Esophagus muscularis mucosa (tissue), 4 donors: ENCODE measurements at regions not wholly inside any gene's neighbourhood (a gene's known extent, or its start where the extent isn't known, plus 50 kb on each side); places are given as distances from the start of the nearest gene placed in this dataset.
A peak's percentile ranks its signal among the peaks of the same experiment; 100 is the strongest.

Experiments
- DNase-seq: peaks from one replicate; pipeline ENCODE4 v3.0.0-alpha.2; 2017; ENCODE audit errors: extremely low spot score
- H3K27ac ChIP-seq, 4 donors: fragments of 200-600 bp; sonication (generic); replicated peaks in 1 of 4; 1 replicate in 3 of 4; 2 replicates in 1 of 4; pipeline ENCODE4 v1.5.1; 2016 to 2019; ENCODE audit warnings: mild to moderate bottlenecking in 1 of 4
- H3K27me3 ChIP-seq, 4 donors: fragments of 200-600 bp; sonication (generic); one replicate each; pipeline versions ENCODE4 v1.5.1 to v1.6.0; 2016 to 2019
- H3K36me3 ChIP-seq, 4 donors: fragments of 200-600 bp; sonication (generic); one replicate each; pipeline ENCODE4 v1.5.1; 2016 to 2019
- H3K4me1 ChIP-seq, 4 donors: fragments of 200-600 bp; sonication (generic); one replicate each; pipeline ENCODE4 v1.5.1; 2016 to 2019
- H3K4me3 ChIP-seq, 4 donors: fragments of 200-600 bp; sonication (generic); 1 replicate in 2 of 4; 2 replicates in 2 of 4; pipeline ENCODE4 v1.5.1; 2016 to 2019; ENCODE audit warnings: mild to moderate bottlenecking in 4 of 4, moderate library complexity in 1 of 4
- H3K9me3 ChIP-seq, 4 donors: fragments of 200-600 bp; sonication (generic); 1 replicate in 3 of 4; 2 replicates in 1 of 4; pipeline ENCODE4 v1.5.1; 2016 to 2019
- EP300 ChIP-seq: sonication (generic); formaldehyde crosslinking; IDR thresholded peaks from one replicate; pipeline ENCODE4 v1.6.1; 2017; ENCODE audit warnings: antibody characterized with exemption
- POLR2A ChIP-seq: fragments of 450-650 bp; IDR thresholded peaks from one replicate; pipeline ENCODE4 v1.6.1; 2017; ENCODE audit warnings: antibody characterized with exemption, moderate library complexity, mild to moderate bottlenecking, low read depth
- POLR2AphosphoS5 ChIP-seq, 2 donors: sonication (generic); formaldehyde crosslinking; IDR thresholded peaks; one replicate each; pipeline ENCODE4 v1.6.1; 2017; ENCODE audit warnings: antibody characterized with exemption in 2 of 2
- WGBS: methylation state at CpG from one replicate; pipeline ENCODE4 v1.1.5; 2018; 5-methylcytosine and 5-hydroxymethylcytosine counted together
- intact Hi-C: fragments of 100-400 bp; cut with DNase I; formaldehyde crosslinking; loops from one replicate; pipeline ENCODE4 v1.15.1; 2023
- TF ChIP-seq, protein P1 (sequence below), 3 experiments: fragments of 200-600 bp in 2 of 3; fragments of 450-650 bp in 1 of 3; sonication (generic) in 2 of 3; IDR thresholded peaks; one replicate each; pipeline ENCODE4 v1.5.1; 2017 to 2019; ENCODE audit warnings: antibody characterized with exemption in 3 of 3, mild to moderate bottlenecking in 2 of 3, moderate library complexity in 1 of 3

DNA sequence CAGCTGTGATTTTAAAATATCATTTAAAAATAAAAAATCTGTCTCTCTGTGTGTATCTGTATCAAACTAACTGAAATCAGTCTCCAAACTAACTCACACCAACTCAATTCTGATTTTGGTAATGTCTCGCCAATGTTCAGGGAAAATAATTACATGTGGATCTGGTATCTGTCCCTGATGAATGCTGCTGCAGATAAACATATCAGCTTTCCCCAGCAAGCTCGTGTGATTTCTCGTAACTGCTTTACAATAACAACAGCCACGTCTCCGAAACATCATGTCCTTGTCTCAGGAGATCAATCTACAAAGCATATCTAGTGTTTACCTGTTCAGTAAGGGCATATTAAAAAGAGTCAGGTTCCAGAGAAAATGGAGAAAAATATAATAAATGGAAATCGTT lies 129.0 kb downstream of the IRS2 start:
- TF ChIP-seq POLR2A = no peak
- TF ChIP-seq POLR2AphosphoS5 (IDR thresholded peaks at IDR 0.05) = no peak
- Histone ChIP-seq H3K36me3 (no peaks in the 10 kb centered on the region), H3K4me1 (peaks cover 3 to 12% (median 5%) of the 10 kb centered on the region in 4 donors), H3K27me3 (no peaks in the 10 kb centered on the region), H3K9me3 (no peaks in the 10 kb centered on the region), H3K27ac (no peak overlapping the region), H3K4me3 (no peak overlapping the region)
- intact Hi-C loops = no loop called here
- WGBS = 55% methylated on average over 6 of the region's 6 CpGs
- no peak for DNase-seq

DNA sequence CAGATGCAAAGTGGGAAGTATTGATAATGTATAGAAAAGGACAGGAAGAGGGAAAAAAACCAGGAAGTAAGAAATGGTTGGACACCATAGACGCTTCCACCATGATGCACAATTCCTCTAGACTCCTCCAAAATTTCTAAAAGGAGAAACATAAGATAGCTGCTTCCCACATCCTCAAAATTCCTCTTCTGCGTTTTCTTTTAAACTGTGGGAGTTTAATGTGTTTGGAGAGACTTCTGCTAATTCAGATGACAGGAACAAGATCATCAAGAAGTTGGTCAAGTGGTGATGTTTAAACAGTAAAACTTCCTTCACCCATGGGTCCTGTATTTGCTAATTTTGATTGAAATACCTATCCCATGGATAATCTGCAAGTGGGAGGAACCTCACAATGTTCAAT lies 130.2 kb downstream of the IRS2 start:
- 65% methylated on average over 2 of the region's 2 CpGs for WGBS
- Histone ChIP-seq H3K4me1 (peaks cover 3 to 12% (median 8%) of the 10 kb centered on the region in 4 donors), H3K27me3 (no peaks in the 10 kb centered on the region), H3K36me3 (no peaks in the 10 kb centered on the region), H3K9me3 (no peaks in the 10 kb centered on the region), H3K27ac (peak overlapping the region in 3 of 4 donors; percentile 5 to 54 (median 18)), H3K4me3 (no peak overlapping the region)
- no peak for DNase-seq
- TF ChIP-seq POLR2AphosphoS5 (IDR thresholded peaks at IDR 0.05) = no peak
- TF ChIP-seq, protein P1, sequence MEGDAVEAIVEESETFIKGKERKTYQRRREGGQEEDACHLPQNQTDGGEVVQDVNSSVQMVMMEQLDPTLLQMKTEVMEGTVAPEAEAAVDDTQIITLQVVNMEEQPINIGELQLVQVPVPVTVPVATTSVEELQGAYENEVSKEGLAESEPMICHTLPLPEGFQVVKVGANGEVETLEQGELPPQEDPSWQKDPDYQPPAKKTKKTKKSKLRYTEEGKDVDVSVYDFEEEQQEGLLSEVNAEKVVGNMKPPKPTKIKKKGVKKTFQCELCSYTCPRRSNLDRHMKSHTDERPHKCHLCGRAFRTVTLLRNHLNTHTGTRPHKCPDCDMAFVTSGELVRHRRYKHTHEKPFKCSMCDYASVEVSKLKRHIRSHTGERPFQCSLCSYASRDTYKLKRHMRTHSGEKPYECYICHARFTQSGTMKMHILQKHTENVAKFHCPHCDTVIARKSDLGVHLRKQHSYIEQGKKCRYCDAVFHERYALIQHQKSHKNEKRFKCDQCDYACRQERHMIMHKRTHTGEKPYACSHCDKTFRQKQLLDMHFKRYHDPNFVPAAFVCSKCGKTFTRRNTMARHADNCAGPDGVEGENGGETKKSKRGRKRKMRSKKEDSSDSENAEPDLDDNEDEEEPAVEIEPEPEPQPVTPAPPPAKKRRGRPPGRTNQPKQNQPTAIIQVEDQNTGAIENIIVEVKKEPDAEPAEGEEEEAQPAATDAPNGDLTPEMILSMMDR (IDR thresholded peaks at IDR 0.05) = no peak
- no peak for TF ChIP-seq POLR2A
- TF ChIP-seq EP300 = no peak
- intact Hi-C loops = no loop called here

DNA sequence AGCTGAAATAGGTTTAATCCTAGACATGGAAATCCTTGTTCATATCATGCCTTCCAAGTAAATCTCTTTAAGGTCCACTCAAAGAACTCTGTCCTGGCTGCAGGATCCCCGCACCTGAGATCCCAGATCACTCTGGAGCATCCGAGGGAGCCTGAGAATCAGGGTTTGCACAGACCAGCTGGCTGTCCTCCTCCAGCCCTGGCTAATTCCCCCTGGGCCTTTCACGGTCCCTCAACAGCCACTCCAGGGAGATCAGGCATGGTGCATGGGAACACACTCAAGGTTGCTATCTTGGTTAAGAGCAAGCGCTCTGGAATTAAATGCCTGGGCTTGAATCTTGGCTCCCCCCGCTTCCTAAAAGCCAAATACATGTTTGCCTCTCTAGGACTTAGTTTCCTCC lies 130.8 kb downstream of the IRS2 start:
- intact Hi-C loops = no loop called here
- DNase-seq = no peak
- H3K27me3 ChIP-seq = no peaks in the 10 kb centered on the region
- H3K36me3 ChIP-seq = no peaks in the 10 kb centered on the region
- TF ChIP-seq, protein P1 (IDR thresholded peaks at IDR 0.05) = no peak
- TF ChIP-seq EP300 (no peak), POLR2AphosphoS5 (IDR thresholded peaks at IDR 0.05) (no peak), POLR2A (no peak)
- H3K4me1 ChIP-seq = peaks cover 3 to 12% (median 8%) of the 10 kb centered on the region in 4 donors
- 86% methylated on average over 5 of the region's 5 CpGs for WGBS
- H3K4me3 ChIP-seq = no peak overlapping the region
- H3K27ac ChIP-seq = peak overlapping the region; percentile 5 to 54 (median 34)
- no peaks in the 10 kb centered on the region for H3K9me3 ChIP-seq

DNA sequence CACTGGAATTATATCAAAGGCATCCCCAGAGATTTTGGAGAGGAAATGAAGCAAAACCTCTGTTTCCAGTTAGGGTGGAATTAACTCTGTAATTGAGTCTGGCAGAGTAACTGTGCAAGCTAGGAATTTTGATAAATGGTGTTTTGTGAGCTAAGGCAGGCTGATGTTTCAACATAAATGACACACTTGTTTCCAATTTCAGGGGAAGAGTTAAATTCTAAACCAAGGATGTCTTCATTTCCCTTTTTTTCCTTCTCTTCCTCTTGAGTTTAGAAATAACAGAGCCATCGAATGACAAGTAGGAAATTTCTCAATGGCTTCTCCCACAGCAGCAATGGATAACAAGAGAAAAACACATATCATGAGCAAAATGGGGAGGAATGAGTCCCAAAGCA lies 131.2 kb downstream of the IRS2 start:
- Histone ChIP-seq H3K4me1 (peaks cover 3 to 12% (median 8%) of the 10 kb centered on the region in 4 donors), H3K9me3 (no peaks in the 10 kb centered on the region), H3K36me3 (no peaks in the 10 kb centered on the region), H3K27ac (peak overlapping the region; percentile 5 to 54 (median 34)), H3K4me3 (no peak overlapping the region), H3K27me3 (no peaks in the 10 kb centered on the region)
- intact Hi-C loops = no loop called here
- no peak for DNase-seq
- 50% methylated on average over 1 of the region's 1 CpG for WGBS
- TF ChIP-seq, protein P1 (IDR thresholded peaks at IDR 0.05) = no peak
- TF ChIP-seq POLR2A (no peak), EP300 (no peak), POLR2AphosphoS5 (IDR thresholded peaks at IDR 0.05) (no peak)

DNA sequence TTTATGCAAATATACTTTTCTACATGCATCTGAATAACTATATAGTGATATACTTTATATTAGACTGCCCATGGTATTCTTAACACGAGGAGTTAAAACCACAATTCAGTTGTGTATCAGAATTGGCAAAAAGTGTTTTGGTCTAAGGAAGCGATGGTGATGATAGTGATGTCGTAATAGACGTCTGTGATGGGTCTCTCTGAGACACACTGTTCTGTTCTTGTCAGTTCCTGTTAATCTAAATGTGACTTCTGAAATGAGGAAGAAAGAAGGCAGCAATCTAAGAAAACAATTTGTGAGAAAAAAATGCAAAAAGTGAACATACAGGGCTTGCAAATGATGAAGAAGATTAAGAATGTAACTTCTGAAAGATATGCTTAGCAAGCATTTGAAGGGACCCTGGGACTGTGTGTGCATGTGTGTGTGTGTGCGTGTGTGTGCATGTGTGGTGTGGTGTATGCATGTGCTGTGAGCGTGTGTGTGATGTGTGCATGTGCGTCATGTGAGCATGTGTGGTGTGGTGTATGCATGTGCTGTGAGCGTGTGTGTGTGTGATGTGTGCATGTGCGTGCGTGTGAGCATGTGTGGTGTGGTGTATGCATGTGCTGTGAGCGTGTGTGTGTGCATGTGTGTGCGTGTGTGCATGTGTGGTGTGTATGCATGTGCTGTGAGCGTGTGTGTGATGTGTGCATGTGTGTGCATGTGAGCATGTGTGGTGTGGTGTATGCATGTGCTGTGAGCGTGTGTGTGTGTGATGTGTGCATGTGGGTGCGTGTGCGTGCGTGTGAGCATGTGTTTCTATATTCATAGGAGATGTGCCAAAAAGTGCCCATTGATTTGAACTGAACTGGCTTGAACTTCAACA lies 131.8 kb downstream of the IRS2 start:
- Histone ChIP-seq H3K27ac (peak overlapping the region in 3 of 4 donors; percentile 15 to 54 (median 18)), H3K27me3 (no peaks in the 10 kb centered on the region), H3K9me3 (no peaks in the 10 kb centered on the region), H3K4me1 (peaks cover 3 to 12% (median 8%) of the 10 kb centered on the region in 4 donors), H3K4me3 (no peak overlapping the region), H3K36me3 (no peaks in the 10 kb centered on the region)
- TF ChIP-seq POLR2A (no peak), EP300 (peak; percentile 60), POLR2AphosphoS5 (IDR thresholded peaks at IDR 0.05) (peak in 1 of 2 donors; percentile 13)
- WGBS = 78% methylated on average over 17 of the region's 17 CpGs
- DNase-seq = no peak
- intact Hi-C loops = no loop called here
